IPS-18c (cell line): ENCODE measurements at regions not wholly inside any gene's neighbourhood (a gene's known extent, or its start where the extent isn't known, plus 50 kb on each side); places are given as distances from the start of the nearest gene placed in this dataset.

ENCODE experiments used
- H3K4me3 ChIP-seq: 2 replicates; pipeline ENCODE4 v1.7.0; 2013; ENCODE audit warnings: low read depth, mild to moderate bottlenecking, low read length, moderate library complexity; ENCODE audit not compliant: insufficient read depth
- H3K9me3 ChIP-seq: one replicate; pipeline ENCODE4 v1.6.1; 2013; ENCODE audit warnings: mild to moderate bottlenecking, low read length, moderate library complexity; ENCODE audit not compliant: control insufficient read depth, insufficient read depth

DNA sequence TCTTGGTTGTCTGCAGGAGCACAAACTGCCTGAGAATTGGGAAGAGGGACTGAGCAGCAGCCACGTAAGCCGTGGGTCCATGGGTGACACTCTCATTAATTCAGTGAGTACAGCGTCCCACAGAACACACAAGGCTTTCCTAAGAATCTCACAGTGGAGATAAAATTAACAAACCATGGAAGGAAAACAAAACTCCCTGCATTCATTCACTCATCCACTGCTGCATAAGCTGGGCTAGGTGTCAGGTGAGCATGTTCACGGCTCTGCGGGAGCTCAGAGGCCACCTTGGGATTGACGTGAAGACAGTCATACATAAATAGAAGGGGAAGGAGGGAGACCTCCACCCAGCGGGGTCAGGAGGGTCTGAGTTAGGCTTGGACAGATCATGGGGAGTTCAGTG lies 1442.7 kb downstream of the TBC1D22A start:
- H3K4me3 ChIP-seq = no peak overlapping the region
- H3K9me3 ChIP-seq = no peaks in the 10 kb centered on the region

DNA sequence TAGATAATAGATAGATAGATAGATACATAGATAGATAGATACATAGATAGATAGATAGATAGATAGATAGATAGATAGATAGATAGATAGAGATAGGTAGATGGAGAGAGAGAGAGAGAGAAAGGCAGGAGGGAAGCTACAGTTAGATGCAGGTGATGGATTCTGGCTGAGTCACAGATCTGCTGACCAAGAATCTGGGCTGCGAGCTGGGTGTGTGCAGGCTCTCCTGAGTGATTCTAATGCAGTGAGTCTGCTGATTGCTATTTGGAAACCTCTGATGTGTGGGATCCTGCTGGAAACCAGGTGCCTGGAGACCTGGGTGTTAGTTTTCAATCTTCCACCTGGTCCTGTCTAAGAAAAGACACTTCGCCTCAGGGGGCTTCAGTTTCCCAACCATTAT lies 1441.8 kb downstream of the TBC1D22A start:
- H3K9me3 ChIP-seq = no peaks in the 10 kb centered on the region

DNA sequence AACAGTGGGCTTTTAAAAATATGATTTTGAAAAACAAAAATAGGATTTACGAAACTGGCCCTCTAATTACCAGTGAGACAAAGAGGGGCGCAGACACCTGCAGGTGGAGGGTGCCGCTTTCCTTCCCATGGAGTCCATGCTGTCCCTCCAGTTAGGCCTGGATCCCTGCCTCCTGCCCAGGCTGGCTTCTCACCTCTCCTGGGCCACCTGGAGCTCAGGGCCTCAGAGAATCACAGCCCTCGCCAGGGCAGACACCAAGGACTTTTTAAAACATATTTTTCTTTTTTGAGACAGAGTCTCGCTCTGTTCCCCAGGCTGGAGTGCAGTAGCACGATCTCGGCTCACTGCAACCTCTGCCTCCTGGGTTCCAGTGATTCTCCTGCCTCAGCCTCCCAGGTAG lies 1437.2 kb downstream of the TBC1D22A start:
- Histone ChIP-seq H3K4me3 (no peak overlapping the region), H3K9me3 (no peaks in the 10 kb centered on the region)

More for the DNA sequence above, 1441.8 kb downstream of the TBC1D22A start:
- H3K4me3 ChIP-seq = no peak overlapping the region

DNA sequence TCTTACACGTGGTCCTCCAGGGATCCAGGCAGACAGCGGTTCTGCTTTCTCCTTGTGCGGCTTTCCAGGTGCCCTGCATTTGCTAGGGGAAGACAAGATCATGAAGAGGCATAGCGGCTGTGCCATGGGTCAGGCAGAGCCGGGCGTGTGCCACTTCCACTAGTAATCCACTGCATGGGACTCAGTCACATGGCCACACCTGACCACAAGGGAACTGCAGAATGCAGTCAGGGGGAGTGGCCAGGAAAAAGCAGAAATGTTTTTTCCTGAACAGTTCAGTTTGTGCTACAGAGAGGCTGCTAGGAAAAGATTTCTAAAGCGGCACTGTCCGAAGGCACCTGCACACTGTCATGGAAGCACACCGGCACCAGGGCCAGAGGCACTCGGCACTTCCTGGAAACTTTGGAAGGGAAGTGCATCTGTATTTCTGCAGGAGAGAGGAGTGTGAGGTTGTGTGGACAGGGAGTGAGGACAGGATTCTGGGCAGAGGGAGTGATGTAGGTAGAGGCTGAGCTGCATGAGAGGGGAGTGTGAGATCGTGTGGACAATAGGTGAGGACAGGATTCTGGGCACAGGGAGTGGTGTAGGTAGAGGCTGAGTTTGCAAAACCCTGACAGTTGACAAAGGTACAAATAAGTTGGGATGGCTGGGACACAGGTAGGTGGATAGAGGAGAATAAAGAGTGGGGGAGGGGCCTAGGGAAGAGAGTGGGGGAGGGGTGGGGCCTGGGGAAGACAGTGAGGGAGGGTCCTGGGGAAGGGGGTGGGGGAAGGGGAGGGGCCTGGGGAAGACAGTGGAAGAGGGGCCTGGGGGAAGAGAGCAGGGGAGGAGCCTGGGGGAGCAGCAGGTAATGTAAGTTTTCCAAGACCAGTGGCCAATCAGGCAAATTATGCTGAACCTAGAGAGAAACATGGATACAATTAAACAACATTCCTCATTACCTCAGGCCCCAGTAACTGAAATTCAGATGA lies 1436.3 kb downstream of the TBC1D22A start:
- no peak overlapping the region for H3K4me3 ChIP-seq
- H3K9me3 ChIP-seq = no peaks in the 10 kb centered on the region

DNA sequence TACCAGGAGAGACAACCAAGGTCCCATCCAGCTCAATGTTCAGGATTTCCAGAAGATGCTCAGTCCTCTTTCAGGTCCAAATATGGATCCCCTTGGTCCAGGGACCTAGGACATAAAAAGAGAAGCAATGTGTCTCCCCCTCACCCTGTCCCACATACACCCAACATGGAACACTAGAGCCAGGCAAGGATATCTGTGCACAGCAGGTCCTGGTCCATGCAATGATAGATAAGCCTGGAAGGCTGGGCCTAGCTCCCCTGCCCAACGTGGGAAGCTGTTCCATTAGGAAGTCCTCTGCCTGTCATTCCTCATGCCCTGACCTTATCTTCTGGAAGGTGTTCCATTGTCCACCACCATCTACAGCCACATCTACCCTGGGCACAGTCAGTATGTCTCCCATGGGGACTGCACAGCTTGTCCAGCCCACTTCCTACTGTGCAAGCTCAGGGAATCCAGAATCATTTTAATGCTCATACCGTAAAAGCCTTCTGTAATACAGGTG lies 1434.8 kb downstream of the TBC1D22A start:
- Histone ChIP-seq H3K9me3 (no peaks in the 10 kb centered on the region), H3K4me3 (no peak overlapping the region)

DNA sequence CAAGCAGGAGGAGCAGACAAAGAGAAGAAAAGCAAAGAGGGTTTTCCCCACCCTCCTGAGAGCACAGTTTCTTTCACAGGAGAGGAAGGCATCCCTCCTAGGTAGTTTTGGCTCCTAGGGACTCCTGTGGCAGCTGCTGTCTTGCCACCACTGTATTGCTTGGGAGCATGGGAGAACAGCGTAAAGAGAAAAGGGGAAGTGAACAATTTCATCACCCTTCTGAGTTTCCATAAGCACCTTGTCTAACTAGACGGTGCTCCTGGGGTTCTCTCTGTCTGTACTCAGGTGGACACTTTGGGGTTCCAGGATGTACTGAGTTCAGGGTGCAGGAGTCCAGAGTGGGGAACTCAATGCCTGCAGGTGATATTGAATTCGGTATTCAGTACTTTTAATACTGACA lies 1430.5 kb downstream of the TBC1D22A start:
- H3K4me3 ChIP-seq = no peak overlapping the region
- H3K9me3 ChIP-seq = no peaks in the 10 kb centered on the region

DNA sequence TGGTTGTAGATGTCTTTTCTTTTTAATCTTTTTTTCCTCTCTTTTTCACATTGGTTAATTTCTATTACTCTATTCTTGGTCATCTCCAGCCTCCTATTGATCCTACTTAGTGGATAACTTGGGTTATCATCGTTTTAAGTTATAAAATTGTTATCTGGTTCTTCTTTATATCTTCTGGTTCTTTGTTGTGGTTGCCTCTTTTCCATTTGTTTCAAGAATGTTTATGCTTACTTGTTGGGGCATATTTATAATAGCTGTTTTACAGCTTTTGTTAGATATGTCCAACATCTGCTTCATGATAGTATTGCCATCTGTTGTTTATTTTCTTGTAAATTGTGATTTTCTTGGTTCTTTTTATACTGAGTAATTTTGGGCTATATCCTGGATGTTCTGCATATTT lies 1429.6 kb downstream of the TBC1D22A start:
- Histone ChIP-seq H3K4me3 (no peak overlapping the region), H3K9me3 (no peaks in the 10 kb centered on the region)

DNA sequence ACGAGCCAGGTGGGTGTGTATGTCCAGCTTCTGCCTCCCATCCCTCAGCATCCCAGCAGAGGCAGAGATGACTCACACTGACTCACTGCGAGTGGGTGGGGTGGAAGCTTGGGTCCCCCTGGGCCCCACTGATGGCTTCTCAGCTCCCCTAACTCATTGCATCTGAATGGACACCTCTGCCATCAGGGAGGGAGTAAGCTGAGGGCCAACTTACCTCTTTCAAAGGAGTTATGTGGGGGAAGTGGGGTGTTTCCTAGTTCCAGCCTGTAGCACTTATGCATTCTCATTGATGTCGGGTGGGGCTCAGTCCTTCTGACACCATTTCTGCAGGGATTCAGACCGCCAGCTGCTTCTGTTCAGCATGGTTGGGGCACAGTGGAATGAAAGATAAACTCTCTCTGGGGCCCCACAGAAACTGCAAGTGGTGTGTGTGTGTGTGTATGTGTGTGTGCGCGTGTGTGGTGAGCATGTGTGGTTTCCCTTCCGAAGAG lies 1425.8 kb downstream of the TBC1D22A start:
- Histone ChIP-seq H3K9me3 (no peaks in the 10 kb centered on the region), H3K4me3 (no peak overlapping the region)

DNA sequence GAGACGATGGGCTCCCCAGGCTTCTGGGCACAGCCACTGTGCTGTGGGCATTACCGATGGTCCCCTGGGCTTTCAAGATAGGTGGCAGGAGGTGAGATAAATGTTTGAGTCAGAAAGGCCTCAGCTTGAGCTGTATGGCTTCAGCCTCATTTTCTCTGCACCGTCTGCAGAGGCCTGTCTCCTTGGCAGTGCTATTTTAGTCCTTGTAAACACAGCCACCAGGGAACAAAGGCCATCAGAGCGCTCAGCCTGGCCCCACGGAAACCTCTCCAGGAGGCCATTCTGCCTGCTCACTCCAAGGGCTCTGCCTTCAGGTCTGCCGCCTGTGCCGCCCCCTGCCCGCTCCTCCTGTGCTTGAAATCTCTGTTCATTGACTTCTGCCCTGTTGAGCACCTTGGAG lies 1424.9 kb downstream of the TBC1D22A start:
- Histone ChIP-seq H3K4me3 (no peak overlapping the region), H3K9me3 (no peaks in the 10 kb centered on the region)

DNA sequence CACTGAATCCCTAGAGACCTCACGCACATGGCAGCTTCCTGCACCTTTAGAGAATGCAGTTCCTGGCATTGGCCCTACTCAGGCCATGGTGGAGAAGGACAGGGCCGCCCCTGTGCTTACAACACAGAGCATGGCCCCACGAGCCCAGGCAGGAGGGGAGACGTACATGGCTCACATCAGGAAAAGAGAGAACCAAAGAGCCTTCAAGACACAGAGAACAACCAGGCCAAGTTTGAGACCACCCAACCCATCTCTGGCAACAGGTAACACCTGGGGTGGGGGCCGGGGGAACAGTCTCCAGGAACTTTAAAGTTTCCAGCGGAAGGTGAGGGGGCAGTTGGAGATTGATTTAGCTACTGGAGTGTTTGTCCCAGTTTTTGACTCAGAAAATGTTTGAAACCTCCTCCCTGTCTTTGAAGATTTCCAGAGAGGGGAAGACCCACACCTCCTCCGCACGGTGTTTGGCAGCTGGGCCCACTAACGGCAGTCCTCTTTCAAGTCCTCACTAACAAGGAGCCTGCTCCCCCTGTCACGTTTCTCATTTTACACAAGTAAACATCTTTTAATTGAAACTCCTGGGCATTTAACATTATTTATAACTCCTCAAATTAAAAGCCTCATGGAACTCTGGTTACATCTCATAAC lies 1423.8 kb downstream of the TBC1D22A start:
- Histone ChIP-seq H3K9me3 (no peaks in the 10 kb centered on the region), H3K4me3 (no peak overlapping the region)

DNA sequence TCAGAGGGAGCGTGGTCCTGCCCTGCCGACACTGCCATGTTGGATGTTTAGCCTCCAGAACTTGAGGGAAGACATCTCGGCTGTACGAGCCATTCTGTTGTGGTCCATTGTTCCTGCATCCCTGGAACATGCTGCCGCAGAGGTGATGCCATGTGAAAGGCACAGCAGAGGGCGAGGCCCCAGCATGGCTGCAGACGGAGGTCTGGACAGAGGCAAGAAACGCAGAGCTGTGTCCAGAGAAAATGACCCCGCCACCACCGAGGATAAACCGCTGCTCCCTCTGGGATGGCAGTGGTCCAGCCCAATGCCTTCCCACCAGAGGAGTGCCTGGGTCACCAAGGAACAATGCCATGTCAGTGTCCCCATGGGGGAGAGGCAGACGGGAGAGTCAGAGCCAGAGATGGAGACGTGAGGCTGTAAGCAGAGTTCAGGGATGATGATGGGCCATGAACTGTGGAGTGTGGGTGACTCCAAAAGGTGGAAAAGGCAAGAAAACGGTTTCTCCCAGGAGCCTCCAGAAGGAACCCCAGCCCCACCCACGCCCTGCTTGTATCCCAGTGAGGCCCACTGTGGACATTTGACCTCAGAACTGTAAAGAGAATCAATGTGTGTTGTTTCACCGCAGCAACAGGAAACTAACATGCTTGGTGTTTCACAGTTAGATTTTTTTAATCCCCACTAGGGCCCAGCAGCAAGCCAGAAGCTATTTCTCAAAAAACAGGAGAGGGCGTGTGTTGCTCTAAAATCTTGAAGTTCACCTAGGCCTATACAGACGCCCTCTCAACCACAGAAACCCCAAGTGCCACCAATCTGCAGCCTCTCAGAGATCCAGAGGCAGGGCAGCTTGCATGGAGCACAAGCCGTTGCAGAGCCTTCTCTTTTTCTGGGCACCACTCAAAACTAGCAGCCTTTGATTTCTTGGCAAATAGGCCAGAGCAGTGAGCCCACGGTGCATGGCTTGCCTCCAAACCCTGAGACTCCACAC lies 1422.9 kb downstream of the TBC1D22A start:
- Histone ChIP-seq H3K4me3 (no peak overlapping the region), H3K9me3 (no peaks in the 10 kb centered on the region)

DNA sequence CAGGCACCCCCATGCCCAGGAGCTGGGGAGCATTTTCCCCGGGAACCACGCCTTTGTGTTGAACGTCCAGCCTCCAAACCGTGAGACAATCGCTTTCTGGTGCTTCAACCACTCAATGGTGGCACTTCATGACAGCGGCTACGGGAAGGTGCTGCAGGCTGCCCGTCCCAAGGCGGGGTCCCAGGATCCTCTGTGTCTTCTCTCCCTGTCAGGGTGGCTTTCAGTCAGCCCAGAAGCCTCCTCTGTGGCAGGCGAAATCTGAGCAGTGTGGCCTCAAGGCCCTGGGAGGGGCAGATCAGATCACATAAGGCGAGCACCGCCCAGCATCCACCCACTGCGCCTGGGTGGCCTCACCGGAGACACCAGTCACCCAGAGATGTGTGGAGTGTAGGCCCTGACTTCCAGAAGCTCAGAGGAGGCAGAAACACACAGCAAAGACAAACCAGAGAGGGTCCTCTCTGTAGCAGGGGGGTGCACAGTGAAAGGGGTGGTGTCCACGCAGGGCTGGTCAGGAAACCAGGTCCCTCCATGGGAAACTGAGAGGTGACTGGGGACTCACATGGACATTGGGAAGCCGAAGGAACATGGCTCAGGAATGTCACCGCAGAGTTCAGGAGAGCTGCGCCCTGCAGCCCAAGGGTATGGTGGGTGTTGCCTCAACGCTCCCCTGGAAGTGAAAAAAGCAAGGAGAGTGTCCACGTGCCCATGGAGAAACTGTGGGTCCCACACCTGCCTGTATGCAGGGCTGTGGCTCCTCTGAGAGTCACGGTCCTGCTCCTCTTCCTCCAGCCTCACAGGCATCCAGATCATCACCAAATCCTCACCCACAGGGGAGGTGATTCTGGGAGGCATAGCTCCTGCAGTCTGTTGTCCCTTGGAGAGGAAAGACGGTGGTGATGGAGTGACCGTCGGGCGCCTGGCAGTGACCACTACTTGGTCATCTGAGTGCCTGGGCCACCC lies 1420.7 kb downstream of the TBC1D22A start:
- no peak overlapping the region for H3K4me3 ChIP-seq
- H3K9me3 ChIP-seq = no peaks in the 10 kb centered on the region

DNA sequence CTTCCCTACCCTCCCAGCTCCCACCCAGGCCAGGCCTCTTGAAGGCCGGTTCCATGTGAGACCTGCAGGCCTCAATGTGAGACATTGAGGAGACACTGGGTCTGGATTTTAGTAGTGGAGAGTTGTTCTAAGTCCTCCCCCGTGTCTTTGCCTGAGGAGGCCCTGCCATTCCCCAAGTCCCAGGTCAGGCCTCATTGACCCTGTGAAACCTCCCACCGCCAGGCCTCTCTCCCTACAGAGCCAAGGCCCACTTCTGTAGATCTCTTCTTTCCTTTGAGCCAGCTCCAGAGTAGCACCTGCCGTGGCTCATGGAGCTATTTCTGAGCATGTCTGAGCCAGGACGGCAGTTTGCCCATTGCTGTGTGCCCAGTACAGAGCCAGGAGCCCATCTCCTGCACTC lies 1419.6 kb downstream of the TBC1D22A start:
- H3K9me3 ChIP-seq = no peaks in the 10 kb centered on the region
- no peak overlapping the region for H3K4me3 ChIP-seq

DNA sequence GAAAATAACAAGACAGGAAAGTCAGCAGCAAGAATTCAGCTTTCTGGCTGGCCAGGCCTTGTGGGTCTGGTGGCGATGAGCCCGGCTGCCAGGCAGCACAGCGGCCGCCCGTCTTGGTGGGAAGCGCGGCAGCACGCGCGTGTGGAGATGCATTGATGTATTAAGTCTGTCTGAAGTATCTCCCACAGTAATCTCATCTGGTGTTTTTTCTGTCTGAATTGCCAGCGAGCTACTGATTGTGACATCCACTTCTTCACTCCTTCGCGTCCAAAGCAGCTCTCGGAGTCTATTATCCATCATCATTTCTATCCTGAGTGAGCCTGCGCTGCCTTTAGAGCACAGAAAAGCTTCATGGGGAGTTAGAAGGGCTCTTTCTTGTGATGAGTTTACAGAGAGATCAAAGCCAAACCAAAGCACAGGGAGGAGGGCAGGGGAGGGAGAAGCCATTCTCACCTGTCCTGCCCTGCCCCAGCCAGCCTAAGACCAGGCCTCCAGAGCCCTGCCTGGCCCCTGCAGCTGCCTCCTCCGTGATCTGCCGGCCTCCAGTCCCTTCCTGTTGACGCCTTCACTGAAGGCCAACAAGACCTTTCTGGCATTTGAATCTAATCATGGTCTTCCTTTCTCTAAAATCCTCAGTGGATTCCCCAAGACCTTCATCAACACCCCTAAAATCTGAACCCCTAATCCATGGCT lies 1419.0 kb downstream of the TBC1D22A start:
- H3K9me3 ChIP-seq = no peaks in the 10 kb centered on the region
- H3K4me3 ChIP-seq = no peak overlapping the region

DNA sequence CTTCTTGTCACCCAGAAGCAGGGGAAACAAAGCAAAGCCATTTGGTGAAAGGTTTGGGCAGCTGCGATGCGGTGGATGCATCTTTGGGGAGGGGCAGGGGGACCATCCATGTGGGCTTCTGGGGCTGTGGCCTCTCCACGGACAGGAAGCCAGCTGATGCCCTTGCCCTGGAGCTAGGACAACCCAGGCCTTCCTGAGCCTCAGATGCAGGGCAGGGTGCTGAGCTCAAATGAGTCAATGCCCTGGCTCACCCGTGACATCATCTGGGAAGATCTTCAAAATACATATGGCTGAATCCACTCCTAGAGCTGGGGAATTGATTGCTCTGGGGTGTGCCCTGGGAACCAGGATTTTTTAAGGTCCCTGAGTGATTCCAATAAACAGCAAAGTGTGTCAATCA lies 1418.2 kb downstream of the TBC1D22A start:
- Histone ChIP-seq H3K9me3 (no peaks in the 10 kb centered on the region), H3K4me3 (no peak overlapping the region)
